ENCODE measurements at regions not wholly inside any gene's neighbourhood (a gene's known extent, or its start where the extent isn't known, plus 50 kb on each side); places are given as distances from the start of the nearest gene placed in this dataset.
A peak's percentile ranks its signal among the peaks of the same experiment; 100 is the strongest.

DNA sequence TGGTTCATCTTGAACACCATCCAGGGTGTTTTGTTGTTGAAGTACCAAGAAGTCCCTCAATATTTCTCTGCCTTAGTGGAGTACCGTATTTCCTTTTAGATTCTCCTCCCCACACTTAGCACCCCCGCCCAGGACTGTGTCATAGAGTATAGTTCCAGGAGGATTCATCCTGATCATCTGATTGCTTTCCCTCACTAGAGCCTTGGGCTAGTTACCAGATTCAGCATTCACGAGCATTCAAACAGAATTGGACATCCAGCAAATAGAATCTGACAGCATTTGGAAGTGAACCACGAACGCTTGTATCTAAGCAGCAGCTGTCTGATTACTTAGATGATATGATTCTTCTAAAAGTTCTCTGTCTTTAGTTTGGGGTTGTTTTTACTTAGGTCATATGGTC lies 248.1 kb upstream of the TAS2R1 start:
- no peak for DNase-seq (ENCODE audit: low read depth in 1 of 2, low spot score in 1 of 2)
- H3K4me1 ChIP-seq (ENCODE audit: low read depth): no peaks in the 10 kb centered on the region
- H3K9me3 ChIP-seq (ENCODE audit: low read depth): no peaks in the 10 kb centered on the region
- H3K27ac ChIP-seq: no peak overlapping the region
- no peaks in the 10 kb centered on the region for H3K27me3 ChIP-seq
- no peaks in the 10 kb centered on the region for H3K36me3 ChIP-seq
- no peak overlapping the region for H3K4me3 ChIP-seq
- TF ChIP-seq, protein P1, sequence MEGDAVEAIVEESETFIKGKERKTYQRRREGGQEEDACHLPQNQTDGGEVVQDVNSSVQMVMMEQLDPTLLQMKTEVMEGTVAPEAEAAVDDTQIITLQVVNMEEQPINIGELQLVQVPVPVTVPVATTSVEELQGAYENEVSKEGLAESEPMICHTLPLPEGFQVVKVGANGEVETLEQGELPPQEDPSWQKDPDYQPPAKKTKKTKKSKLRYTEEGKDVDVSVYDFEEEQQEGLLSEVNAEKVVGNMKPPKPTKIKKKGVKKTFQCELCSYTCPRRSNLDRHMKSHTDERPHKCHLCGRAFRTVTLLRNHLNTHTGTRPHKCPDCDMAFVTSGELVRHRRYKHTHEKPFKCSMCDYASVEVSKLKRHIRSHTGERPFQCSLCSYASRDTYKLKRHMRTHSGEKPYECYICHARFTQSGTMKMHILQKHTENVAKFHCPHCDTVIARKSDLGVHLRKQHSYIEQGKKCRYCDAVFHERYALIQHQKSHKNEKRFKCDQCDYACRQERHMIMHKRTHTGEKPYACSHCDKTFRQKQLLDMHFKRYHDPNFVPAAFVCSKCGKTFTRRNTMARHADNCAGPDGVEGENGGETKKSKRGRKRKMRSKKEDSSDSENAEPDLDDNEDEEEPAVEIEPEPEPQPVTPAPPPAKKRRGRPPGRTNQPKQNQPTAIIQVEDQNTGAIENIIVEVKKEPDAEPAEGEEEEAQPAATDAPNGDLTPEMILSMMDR (IDR thresholded peaks at IDR 0.05; ENCODE audit: low read depth, low read length): no peak

DNA sequence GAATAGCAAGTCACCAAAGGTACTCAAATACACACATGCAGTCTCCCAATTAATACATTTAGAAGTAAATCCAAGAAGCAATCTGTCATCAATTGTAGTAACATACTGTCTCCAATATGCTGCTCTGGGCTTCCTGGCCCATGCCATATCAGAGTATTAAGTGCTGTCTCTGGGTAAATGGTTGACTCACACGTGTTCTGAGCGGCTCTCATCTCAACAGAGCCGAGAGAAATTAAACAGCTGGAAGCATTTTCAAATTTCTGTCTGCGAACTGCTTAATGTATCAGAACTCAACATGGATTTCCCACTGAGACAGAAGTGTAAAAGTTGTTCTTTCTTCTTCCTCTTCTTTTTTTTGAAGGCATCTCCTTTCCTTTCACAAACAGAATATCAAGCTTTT lies 247.3 kb upstream of the TAS2R1 start:
- no peaks in the 10 kb centered on the region for H3K9me3 ChIP-seq (ENCODE audit: low read depth)
- no peaks in the 10 kb centered on the region for H3K27me3 ChIP-seq
- H3K4me1 ChIP-seq (ENCODE audit: low read depth): no peaks in the 10 kb centered on the region
- H3K4me3 ChIP-seq: no peak overlapping the region
- DNase-seq (ENCODE audit: low read depth in 1 of 2, low spot score in 1 of 2): peak in 1 of 2 donors; percentile 46
- no peak overlapping the region for H3K27ac ChIP-seq
- H3K36me3 ChIP-seq: no peaks in the 10 kb centered on the region
- TF ChIP-seq, protein P1 (IDR thresholded peaks at IDR 0.05; ENCODE audit: low read depth, low read length): no peak

DNA sequence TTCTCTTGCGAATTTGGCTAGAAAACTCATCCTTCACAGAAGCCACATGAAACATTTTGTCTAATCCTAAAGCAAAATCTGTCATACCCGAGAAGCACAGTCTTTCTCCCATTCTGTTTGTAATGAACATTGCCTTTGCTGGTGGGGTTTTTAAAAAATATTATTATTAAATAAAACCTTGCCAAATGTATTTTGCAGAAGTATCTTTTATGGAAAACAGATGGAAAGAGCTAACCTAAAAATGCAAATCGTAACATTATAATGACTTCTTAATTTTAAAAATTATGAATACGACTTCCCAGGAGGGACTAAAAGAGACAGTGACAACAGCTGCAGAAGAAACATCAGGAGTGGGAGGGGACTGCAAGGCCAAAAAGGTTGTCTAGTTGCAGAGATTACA lies 246.3 kb upstream of the TAS2R1 start:
- DNase-seq (ENCODE audit: low read depth in 1 of 2, low spot score in 1 of 2): no peak
- Histone ChIP-seq H3K4me3 (no peak overlapping the region), H3K27me3 (no peaks in the 10 kb centered on the region), H3K27ac (no peak overlapping the region), H3K9me3 (ENCODE audit: low read depth) (no peaks in the 10 kb centered on the region), H3K4me1 (ENCODE audit: low read depth) (no peaks in the 10 kb centered on the region), H3K36me3 (no peaks in the 10 kb centered on the region)
- TF ChIP-seq, protein P1 (IDR thresholded peaks at IDR 0.05; ENCODE audit: low read depth, low read length): no peak

DNA sequence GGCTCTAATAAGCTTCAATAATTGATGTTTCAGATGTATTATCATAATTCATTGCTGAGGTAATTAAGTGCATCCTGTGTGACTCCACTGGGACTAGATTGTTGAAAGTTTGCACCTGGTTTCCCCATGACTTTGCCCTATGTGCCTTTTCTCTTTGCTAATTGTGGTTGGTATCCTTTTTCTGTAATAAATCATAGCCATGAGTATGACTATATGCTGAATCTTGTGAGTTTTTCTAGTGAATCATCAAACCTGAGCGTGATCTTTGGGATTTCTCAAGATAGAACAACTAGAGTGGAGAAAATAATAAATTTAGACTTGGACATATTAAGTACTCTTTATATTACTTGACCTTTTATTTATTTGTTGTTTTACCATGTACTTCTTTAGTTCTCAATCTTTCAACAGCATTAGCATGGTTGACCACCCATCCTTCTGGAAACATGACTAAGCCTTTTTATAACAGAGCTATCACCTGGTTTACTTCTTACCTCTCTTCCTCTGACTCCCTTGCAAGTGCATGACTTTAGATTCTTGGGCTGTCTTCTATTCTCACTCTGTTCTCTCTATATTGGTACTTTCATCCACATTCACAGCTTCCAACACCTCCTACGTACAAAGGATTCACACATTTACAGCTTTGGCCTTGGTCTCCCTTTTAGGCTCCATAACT lies 239.6 kb upstream of the TAS2R1 start:
- Histone ChIP-seq H3K27ac (no peak overlapping the region), H3K36me3 (no peaks in the 10 kb centered on the region), H3K27me3 (no peaks in the 10 kb centered on the region), H3K4me3 (no peak overlapping the region), H3K9me3 (ENCODE audit: low read depth) (no peaks in the 10 kb centered on the region), H3K4me1 (ENCODE audit: low read depth) (no peaks in the 10 kb centered on the region)
- TF ChIP-seq, protein P1 (IDR thresholded peaks at IDR 0.05; ENCODE audit: low read depth, low read length): no peak
- peak in 1 of 2 donors; percentile 26 for DNase-seq (ENCODE audit: low read depth in 1 of 2, low spot score in 1 of 2)

DNA sequence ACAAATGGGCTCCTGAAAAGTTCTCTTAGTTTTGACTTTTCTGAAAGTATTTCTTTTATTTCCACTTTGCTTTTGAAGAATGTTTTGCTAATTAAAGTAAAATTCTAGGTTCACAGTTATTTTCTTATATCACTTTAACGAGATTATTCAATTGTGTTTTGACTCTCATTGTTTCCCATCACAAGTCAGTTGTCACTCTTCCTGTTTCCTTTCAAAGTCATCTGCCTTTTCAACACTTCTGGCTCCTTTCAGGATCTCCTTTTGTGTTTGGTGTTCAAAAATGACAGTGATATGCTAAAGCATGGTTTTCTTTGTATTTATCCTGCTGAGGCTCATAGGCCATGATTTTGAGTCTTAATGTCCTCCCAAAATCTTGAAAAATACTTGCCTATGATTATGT lies 235.4 kb upstream of the TAS2R1 start:
- no peaks in the 10 kb centered on the region for H3K9me3 ChIP-seq (ENCODE audit: low read depth)
- TF ChIP-seq, protein P1 (IDR thresholded peaks at IDR 0.05; ENCODE audit: low read depth, low read length): no peak
- no peaks in the 10 kb centered on the region for H3K27me3 ChIP-seq
- H3K4me1 ChIP-seq (ENCODE audit: low read depth): no peaks in the 10 kb centered on the region
- no peak overlapping the region for H3K4me3 ChIP-seq
- H3K36me3 ChIP-seq: no peaks in the 10 kb centered on the region
- no peak for DNase-seq (ENCODE audit: low read depth in 1 of 2, low spot score in 1 of 2)
- no peak overlapping the region for H3K27ac ChIP-seq

Measured in cardiac muscle cell (in vitro differentiated cells and primary cell).